ENCODE measurements at regions not wholly inside any gene's neighbourhood (a gene's known extent, or its start where the extent isn't known, plus 50 kb on each side); places are given as distances from the start of the nearest gene placed in this dataset.

DNA sequence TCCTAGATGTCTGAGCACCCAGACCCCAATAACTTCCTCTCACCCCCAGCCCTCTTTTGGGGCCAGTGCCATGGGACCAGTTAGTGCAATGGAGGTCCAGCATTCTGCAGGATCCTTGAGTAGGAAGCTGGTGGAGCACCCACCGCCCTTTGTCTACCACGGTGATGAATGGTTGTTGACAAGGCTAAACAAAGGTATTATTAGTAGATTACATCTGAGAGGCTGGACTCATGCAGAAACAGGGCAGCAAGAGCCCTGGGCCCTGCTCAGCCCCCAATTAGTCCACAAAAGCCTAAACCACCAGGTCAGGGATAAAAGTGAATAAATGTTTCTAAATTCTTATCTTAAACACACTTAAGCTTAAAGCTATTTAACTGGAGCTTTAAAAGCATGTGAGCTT lies 196.5 kb upstream of the TSHZ3 start:
- Histone ChIP-seq H3K27ac (no peak overlapping the region), H3K4me1 (ENCODE audit: insufficient read depth) (no peaks in the 10 kb centered on the region), H4K20me1 (ENCODE audit: insufficient read depth, poor library complexity, severe bottlenecking) (no peaks in the 10 kb centered on the region), H3K4me3 (no peak overlapping the region), H2AFZ (no peak overlapping the region), H3K27me3 (peaks cover 9% of the 10 kb centered on the region), H3K79me2 (no peaks in the 10 kb centered on the region), H3K9me3 (ENCODE audit: low read depth) (no peaks in the 10 kb centered on the region), H3K4me2 (no peak overlapping the region), H3K9me2 (replicated peaks; ENCODE audit: insufficient read depth) (no peaks in the 10 kb centered on the region), H3K36me3 (replicated peaks; ENCODE audit: insufficient read depth, low read depth) (no peaks in the 10 kb centered on the region)
- TF ChIP-seq, protein P1, sequence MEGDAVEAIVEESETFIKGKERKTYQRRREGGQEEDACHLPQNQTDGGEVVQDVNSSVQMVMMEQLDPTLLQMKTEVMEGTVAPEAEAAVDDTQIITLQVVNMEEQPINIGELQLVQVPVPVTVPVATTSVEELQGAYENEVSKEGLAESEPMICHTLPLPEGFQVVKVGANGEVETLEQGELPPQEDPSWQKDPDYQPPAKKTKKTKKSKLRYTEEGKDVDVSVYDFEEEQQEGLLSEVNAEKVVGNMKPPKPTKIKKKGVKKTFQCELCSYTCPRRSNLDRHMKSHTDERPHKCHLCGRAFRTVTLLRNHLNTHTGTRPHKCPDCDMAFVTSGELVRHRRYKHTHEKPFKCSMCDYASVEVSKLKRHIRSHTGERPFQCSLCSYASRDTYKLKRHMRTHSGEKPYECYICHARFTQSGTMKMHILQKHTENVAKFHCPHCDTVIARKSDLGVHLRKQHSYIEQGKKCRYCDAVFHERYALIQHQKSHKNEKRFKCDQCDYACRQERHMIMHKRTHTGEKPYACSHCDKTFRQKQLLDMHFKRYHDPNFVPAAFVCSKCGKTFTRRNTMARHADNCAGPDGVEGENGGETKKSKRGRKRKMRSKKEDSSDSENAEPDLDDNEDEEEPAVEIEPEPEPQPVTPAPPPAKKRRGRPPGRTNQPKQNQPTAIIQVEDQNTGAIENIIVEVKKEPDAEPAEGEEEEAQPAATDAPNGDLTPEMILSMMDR (IDR thresholded peaks at IDR 0.05; ENCODE audit: poor library complexity): no peak
- TF ChIP-seq EZH2phosphoT487 (IDR thresholded peaks at IDR 0.05; ENCODE audit: low read depth, severe bottlenecking, unreplicated experiment): no peak
- no peak for TF ChIP-seq EZH2 (IDR thresholded peaks at IDR 0.05; ENCODE audit: borderline replicate concordance)
- DNase-seq (ENCODE audit: low spot score): no peak
- WGBS (ENCODE audit: low lambda C conversion rate, missing lambda C conversion rate): 16% methylated on average over 2 of the region's 2 CpGs

DNA sequence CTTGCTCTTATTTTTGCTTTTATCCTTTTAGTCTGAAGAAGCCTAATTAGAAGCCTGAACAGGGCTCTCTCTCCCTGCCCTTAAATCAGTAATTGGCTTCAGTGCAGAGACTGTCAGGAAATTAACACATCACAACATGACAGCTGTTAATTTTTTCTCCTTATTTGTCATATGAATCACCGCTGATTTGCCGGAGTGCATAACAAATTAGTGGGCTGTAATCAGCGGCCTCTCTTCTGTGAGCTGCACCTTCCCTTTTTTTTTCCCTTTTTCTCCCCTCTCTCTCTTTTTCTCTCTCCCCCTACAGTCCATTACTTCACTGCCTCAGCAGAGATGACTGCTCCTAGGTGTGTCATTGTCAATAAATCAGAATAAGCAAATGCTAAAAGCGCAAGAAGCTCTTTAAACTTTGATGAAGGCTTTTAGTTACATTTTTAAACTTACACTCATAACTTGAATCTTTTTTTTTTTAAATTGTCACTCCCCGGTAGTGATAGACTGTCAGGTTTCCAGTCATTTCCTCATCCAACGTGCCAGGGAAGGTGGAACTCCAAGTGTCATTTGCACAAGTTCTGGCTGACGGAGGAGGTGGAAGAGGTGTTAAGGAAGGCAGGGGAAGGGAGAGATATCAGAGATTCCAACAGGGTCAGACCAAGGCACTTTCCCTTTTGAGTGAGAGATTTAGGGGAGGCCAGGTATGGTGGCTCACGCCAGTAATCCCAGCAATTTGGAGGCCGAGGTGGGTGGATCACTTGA lies 197.1 kb upstream of the TSHZ3 start:
- peaks cover 7% of the 10 kb centered on the region for H3K27me3 ChIP-seq
- H3K79me2 ChIP-seq: no peaks in the 10 kb centered on the region
- no peaks in the 10 kb centered on the region for H3K36me3 ChIP-seq (replicated peaks; ENCODE audit: insufficient read depth, low read depth)
- no peaks in the 10 kb centered on the region for H4K20me1 ChIP-seq (ENCODE audit: insufficient read depth, poor library complexity, severe bottlenecking)
- no peak overlapping the region for H2AFZ ChIP-seq
- no peak overlapping the region for H3K27ac ChIP-seq
- no peak for DNase-seq (ENCODE audit: low spot score)
- no peaks in the 10 kb centered on the region for H3K9me3 ChIP-seq (ENCODE audit: low read depth)
- H3K4me3 ChIP-seq: no peak overlapping the region
- H3K9me2 ChIP-seq (replicated peaks; ENCODE audit: insufficient read depth): no peaks in the 10 kb centered on the region
- WGBS (ENCODE audit: low lambda C conversion rate, missing lambda C conversion rate): 62% methylated on average over 8 of the region's 9 CpGs
- TF ChIP-seq EZH2 (IDR thresholded peaks at IDR 0.05; ENCODE audit: borderline replicate concordance) (no peak), EZH2phosphoT487 (IDR thresholded peaks at IDR 0.05; ENCODE audit: low read depth, severe bottlenecking, unreplicated experiment) (no peak)
- TF ChIP-seq, protein P1 (IDR thresholded peaks at IDR 0.05; ENCODE audit: poor library complexity): no peak
- H3K4me1 ChIP-seq (ENCODE audit: insufficient read depth): no peaks in the 10 kb centered on the region
- no peak overlapping the region for H3K4me2 ChIP-seq

DNA sequence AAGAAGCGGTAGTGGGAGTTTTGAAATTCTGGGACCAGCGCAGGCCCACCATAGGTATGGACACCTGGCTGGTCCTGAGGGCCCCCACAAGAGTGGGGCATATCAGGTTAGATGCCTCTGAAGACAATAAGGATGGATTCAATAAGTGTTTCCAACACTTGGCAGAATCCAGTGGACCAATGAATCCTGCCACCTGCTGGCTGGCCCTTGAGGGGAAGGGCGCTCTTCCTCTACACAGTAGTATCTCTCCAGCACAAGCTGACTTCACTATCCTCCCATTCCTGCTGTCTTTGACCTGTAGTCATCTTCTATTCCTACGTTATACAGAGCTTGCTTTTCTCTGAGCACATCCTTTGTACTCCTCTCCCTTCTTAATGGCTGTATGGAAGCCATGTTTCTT lies 199.7 kb upstream of the TSHZ3 start:
- DNase-seq (ENCODE audit: low spot score): peak; percentile 38
- Histone ChIP-seq H3K27me3 (no peaks in the 10 kb centered on the region), H3K9me3 (ENCODE audit: low read depth) (no peaks in the 10 kb centered on the region), H2AFZ (no peak overlapping the region), H3K27ac (no peak overlapping the region), H3K36me3 (replicated peaks; ENCODE audit: insufficient read depth, low read depth) (no peaks in the 10 kb centered on the region), H3K4me3 (no peak overlapping the region), H4K20me1 (ENCODE audit: insufficient read depth, poor library complexity, severe bottlenecking) (no peaks in the 10 kb centered on the region), H3K9me2 (replicated peaks; ENCODE audit: insufficient read depth) (no peaks in the 10 kb centered on the region), H3K79me2 (no peaks in the 10 kb centered on the region), H3K4me2 (no peak overlapping the region), H3K4me1 (ENCODE audit: insufficient read depth) (no peaks in the 10 kb centered on the region)
- TF ChIP-seq EZH2phosphoT487 (IDR thresholded peaks at IDR 0.05; ENCODE audit: low read depth, severe bottlenecking, unreplicated experiment) (no peak), EZH2 (IDR thresholded peaks at IDR 0.05; ENCODE audit: borderline replicate concordance) (no peak)
- TF ChIP-seq, protein P1 (IDR thresholded peaks at IDR 0.05; ENCODE audit: poor library complexity): peak; percentile 44
- 89% methylated on average over 4 of the region's 4 CpGs for WGBS (ENCODE audit: low lambda C conversion rate, missing lambda C conversion rate)
